AG04450 (cell line): ENCODE measurements at regions not wholly inside any gene's neighbourhood (a gene's known extent, or its start where the extent isn't known, plus 50 kb on each side); places are given as distances from the start of the nearest gene placed in this dataset.

Source experiments
- CTCF ChIA-PET: fragments of 300-600, 350-600 bp; formaldehyde crosslinking; extraction: SDS; loops from one replicate; lab custom pipeline; 2022; ENCODE audit warnings: antibody characterized with exemption, inconsistent platforms; lab: Charles Lee
- POLR2A ChIA-PET: fragments of 350-600 bp; formaldehyde crosslinking; extraction: SDS; loops from one replicate; lab custom pipeline; 2021; ENCODE audit warnings: antibody characterized with exemption, inconsistent platforms; lab: Yijun Ruan, JAX
- DNase-seq: peaks from one replicate; pipeline ENCODE4 v3.0.0-alpha.2; 2011; ENCODE audit warnings: low read depth, low spot score
- H3K27ac ChIP-seq: one replicate; pipeline ENCODE4 v1.5.1; 2012; ENCODE audit warnings: low read depth, low read length, control low read depth
- H3K27me3 ChIP-seq: one replicate; pipeline ENCODE4 v1.6.0; 2012; ENCODE audit warnings: low read length; ENCODE audit not compliant: control insufficient read depth, insufficient read depth
- H3K4me3 ChIP-seq: 2 replicates; pipeline ENCODE4 v1.5.1; 2011; ENCODE audit warnings: mild to moderate bottlenecking, low read depth, low read length, control low read depth
- H3K9me3 ChIP-seq: 2 replicates; pipeline ENCODE4 v1.5.1; 2012; ENCODE audit warnings: low read length; ENCODE audit not compliant: control insufficient read depth, insufficient read depth
- TF ChIP-seq, protein P1 (sequence below): IDR thresholded peaks from 2 replicates; pipeline ENCODE4 v1.5.1; 2011; ENCODE audit warnings: low read depth, low read length, control low read depth, inconsistent platforms

DNA sequence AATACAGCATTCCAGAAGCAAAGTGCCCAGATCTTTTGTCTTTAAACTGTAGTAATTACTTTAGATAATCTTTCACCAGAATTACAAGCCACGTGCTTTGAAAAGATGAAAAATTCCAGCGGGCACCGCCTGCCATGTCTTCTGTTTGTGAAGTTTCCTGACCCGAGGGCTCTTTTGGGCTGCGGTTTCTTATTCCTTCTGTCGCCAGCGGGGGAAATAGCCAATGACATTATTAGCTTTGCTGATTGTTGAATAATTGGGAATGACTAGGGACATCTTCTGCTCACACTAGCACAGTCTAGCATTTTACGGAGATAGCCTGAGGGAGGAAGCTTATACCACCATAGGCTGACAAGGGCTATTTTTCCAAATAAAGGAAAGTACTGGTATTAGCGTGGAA, 124.7 kb downstream of the SAMD5 start:
- no peaks in the 10 kb centered on the region for H3K27me3 ChIP-seq

DNA sequence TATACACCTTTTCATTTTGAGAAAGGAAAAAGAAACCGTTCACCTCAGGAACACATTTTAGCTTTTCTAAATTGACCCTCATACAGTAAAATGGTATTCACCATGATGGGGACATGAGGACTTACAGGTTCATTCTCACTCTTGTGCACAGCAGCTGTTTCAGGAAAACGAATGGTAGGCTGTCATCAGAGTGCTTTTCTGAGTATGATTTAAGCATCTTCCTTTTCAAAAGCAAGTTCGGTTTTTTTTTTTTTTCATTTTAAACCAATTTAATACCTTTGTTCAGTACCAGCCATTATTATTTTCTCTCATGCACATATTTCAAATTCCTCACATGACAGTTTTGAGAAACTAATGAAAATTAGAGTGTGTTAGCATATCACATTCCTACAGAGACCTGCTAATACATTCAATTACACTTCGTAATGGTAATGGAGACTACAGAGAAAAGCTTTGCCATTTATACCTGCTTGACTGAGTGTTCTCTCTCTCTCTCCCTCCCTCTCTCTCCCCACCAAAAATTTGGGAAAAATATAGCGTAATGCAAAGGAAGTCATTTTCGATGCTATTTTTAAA, 129.2 kb downstream of the SAMD5 start:
- TF ChIP-seq, protein P1, sequence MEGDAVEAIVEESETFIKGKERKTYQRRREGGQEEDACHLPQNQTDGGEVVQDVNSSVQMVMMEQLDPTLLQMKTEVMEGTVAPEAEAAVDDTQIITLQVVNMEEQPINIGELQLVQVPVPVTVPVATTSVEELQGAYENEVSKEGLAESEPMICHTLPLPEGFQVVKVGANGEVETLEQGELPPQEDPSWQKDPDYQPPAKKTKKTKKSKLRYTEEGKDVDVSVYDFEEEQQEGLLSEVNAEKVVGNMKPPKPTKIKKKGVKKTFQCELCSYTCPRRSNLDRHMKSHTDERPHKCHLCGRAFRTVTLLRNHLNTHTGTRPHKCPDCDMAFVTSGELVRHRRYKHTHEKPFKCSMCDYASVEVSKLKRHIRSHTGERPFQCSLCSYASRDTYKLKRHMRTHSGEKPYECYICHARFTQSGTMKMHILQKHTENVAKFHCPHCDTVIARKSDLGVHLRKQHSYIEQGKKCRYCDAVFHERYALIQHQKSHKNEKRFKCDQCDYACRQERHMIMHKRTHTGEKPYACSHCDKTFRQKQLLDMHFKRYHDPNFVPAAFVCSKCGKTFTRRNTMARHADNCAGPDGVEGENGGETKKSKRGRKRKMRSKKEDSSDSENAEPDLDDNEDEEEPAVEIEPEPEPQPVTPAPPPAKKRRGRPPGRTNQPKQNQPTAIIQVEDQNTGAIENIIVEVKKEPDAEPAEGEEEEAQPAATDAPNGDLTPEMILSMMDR = no peak
- POLR2A ChIA-PET = no interaction called here
- no peaks in the 10 kb centered on the region for H3K9me3 ChIP-seq

More for the DNA sequence above, 124.7 kb downstream of the SAMD5 start:
- no peak for DNase-seq
- no peaks in the 10 kb centered on the region for H3K9me3 ChIP-seq
- POLR2A ChIA-PET = no interaction called here
- no peak overlapping the region for H3K27ac ChIP-seq
- TF ChIP-seq, protein P1 = no peak
- CTCF ChIA-PET = no interaction called here
- no peak overlapping the region for H3K4me3 ChIP-seq

DNA sequence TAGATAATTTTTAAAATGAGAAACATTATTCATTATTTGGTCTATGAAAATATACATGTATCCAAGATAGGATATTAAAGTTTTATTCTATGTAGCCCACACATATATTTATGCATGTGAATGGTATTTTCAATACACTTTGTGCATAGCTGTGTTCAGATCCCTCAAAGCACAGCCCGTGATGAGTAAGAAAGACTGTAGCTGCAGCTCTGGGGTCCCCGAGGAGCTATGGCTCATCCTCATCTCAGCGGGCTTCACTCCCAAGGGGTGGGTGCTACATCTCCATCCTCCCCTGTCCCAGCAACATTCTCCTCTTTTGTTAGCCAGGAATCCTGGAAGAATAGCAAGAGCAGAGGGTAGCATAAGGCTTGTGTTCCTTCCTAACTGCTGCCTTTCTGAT, 130.8 kb downstream of the SAMD5 start:
- DNase-seq = no peak
- ChIA-PET CTCF (interaction anchor here (1.1 kb wide), 1 partner anchor 12 kb away, joined by 3 read pairs; no protein-coding TSS in a partner anchor), POLR2A (no interaction called here)
- no peaks in the 10 kb centered on the region for H3K27me3 ChIP-seq
- TF ChIP-seq, protein P1 = no peak
- no peak overlapping the region for H3K4me3 ChIP-seq
- H3K9me3 ChIP-seq = no peaks in the 10 kb centered on the region
- no peak overlapping the region for H3K27ac ChIP-seq

More for the DNA sequence above, 129.2 kb downstream of the SAMD5 start:
- CTCF ChIA-PET = no interaction called here
- DNase-seq = no peak
- no peaks in the 10 kb centered on the region for H3K27me3 ChIP-seq
- no peak overlapping the region for H3K4me3 ChIP-seq
- H3K27ac ChIP-seq = no peak overlapping the region

DNA sequence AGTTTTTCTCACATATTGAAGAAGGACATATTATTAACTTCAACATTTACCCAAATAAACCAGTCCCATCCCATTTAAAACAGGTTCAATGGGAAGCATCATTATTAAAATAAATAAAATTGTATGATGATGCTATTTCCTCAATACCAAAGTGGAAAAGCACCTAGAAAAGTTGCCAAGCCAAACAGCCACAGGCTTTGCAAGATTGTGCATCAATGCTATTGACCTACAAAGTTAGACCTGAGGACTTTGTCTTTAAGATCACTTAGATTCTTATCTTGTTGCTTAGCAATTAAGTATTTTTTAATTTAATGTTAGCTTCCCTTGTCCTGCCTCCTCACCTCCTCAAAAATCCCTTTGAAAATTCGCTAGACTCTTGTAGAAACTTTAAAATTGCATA, 132.1 kb downstream of the SAMD5 start:
- Histone ChIP-seq H3K9me3 (no peaks in the 10 kb centered on the region), H3K27ac (no peak overlapping the region), H3K4me3 (no peak overlapping the region), H3K27me3 (no peaks in the 10 kb centered on the region)
- DNase-seq = no peak
- POLR2A ChIA-PET = no interaction called here
- TF ChIP-seq, protein P1 = no peak
- CTCF ChIA-PET = no interaction called here

DNA sequence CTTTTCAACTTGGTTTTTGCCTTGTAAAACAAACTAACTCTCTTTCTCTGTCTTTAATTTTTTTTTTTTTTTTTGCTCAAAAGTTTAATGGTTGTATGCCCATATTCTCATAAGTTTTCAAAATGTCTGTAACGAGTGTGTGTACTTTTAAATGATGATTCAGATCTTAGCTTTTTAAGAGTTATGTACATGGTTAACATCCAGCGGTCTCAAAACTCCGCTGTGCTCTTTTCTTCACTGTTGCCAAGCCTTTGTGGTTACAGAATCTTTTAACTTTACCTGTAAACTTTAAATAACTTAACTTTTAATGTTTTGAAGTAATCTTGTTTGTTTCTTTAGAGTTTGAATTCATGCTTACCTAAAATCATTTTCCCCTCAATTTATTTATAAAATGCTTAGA, 133.0 kb downstream of the SAMD5 start:
- POLR2A ChIA-PET = no interaction called here
- Histone ChIP-seq H3K27me3 (no peaks in the 10 kb centered on the region), H3K27ac (no peak overlapping the region), H3K4me3 (no peak overlapping the region), H3K9me3 (no peaks in the 10 kb centered on the region)
- CTCF ChIA-PET = no interaction called here
- no peak for DNase-seq
- TF ChIP-seq, protein P1 = no peak
